Hematopoietic multipotent progenitor cell (in vitro differentiated cells): ENCODE measurements at regions not wholly inside any gene's neighbourhood (a gene's known extent, or its start where the extent isn't known, plus 50 kb on each side); places are given as distances from the start of the nearest gene placed in this dataset.

ENCODE experiments used
- DNase-seq, 3 donors: peaks; one replicate each; pipeline ENCODE4 v3.0.0-alpha.2; 2011 to 2015; ENCODE audit warnings: low read depth in 2 of 3, low spot score in 2 of 3

GRCh38 chr2:204104811-204105210, 168.2 kb downstream of the ICOS start:
- DNase-seq: no peak

- DNase-seq: peak; percentile 26 to 80 (median 65)
These were observed 171.8 kb downstream of the ICOS start for GRCh38 chr2:204108330-204108751.

DNA sequence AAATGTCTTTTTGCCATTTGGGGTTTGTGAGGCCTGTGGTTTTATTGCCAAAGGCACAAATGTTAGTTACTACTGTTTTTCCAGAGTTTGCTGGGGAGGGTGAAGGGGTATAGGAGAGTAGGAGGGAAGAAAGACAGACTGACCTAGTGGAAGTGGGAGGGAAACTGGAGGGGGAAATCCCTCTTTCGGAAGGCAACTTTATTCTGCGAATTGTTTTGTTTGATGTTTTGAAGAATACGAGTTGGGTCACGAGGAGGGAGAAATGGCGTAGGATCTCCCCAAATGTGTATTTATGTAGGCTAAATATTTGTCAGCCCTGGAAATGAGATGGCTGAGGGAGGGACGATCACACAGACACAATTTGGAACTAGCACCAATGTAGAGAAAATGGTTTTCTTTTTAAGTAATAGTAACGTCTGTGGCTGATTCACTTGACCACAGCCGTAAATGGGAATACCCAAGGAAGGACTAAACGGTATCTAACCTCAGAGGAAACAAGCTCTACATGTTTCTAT, 172.3 kb downstream of the ICOS start:
- no peak for DNase-seq

- peak in 1 of 3 donors; percentile 3 for DNase-seq
These were observed 173.1 kb downstream of the ICOS start for GRCh38 chr2:204109681-204110080.

DNA sequence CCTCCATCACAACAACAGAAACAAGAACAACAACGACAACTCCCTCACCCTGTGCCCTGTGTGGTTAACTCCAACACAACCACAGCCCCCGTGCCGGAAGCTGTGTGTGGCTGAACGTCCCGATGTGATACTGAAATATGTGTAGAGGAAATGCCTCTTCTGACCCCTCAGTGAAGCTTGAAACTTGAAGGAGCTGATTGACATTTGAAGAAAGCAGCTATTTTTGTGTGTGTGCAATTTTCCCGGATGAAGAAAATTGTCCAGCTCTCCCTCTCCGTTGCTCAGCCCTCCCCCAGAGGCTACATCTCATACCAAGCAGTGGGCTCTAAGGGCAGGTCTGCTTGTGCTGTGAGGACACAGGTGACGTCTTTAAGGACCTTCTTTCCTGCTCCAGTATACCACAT, 173.8 kb downstream of the ICOS start:
- DNase-seq: peak in 2 of 3 donors; percentile 62 to 79

DNA sequence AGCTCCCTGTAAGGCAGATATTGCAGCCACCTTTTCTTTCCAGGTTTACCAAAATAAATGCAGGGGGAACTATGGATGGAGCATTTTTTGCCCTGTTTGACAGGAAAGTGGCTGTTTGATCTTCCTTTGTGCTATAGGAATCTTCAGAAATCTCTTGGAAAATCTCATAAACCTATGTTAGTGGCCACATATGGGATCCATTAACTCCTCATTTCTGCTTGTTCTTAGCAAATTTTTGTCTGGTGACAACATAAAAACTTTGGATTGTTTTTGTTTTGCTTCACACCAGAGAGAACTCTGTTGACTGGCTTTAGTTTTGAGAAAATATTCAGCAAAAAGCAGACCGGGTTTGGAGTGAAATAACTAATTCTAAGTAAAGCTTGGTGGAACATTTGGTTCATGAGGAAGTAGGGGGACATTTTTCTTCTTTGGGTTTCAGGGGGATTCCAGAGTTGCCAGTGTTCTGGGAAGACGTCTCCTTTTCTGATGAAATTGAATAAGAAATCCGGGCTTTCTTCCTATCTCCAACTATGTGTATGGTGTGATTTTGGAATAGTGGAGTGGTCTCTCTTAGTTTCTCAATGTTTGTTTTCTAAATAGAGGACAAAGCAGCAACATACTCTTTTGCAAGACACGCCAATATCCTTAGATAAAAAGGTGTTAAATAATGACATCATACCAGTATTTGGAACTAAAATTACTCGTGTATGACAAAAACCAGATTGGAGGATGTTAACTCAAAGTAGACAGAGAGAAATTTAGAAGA, 174.4 kb downstream of the ICOS start:
- DNase-seq: no peak

GRCh38 chr2:204112084-204112770, 175.7 kb downstream of the ICOS start:
- DNase-seq: no peak

DNA sequence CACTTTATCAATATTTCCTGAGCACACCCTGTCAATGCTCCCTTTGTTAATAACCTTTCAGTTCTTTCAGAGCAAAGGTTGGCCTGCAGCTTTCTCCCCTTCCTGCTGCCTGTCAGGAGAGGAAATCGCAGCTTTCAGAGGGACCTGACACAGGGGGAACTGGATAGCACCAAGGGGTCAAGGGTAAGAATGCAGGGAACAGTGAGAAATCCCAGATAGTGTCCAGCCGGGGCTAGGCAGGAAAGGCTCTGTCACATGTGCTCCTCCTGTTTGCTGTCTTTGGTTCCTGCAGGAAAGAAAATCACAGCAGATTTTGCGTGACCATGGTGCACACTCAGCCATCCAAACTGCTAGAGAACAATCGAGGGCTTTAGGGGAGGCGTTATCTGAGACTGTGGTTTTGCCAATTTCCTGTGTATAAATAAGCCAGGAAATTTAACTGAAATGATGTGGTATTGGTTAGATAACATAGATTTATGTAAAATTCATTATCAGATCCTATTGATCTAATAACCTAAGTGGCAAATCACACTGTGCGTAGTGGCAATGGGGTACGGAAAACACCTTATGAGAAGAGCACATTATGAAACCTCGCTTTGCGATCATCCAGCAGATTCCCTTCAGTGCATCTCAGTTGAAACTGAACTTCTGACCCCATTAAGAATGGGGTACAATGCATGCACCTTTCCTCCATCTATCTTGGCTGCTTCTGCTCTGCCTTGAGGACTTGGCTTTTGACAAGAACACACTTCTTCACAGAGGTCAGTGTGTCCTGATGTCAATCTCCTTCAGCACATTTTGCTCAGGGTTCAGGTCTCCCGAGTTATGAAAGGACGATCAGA, 178.0 kb downstream of the ICOS start:
- DNase-seq: no peak

DNA sequence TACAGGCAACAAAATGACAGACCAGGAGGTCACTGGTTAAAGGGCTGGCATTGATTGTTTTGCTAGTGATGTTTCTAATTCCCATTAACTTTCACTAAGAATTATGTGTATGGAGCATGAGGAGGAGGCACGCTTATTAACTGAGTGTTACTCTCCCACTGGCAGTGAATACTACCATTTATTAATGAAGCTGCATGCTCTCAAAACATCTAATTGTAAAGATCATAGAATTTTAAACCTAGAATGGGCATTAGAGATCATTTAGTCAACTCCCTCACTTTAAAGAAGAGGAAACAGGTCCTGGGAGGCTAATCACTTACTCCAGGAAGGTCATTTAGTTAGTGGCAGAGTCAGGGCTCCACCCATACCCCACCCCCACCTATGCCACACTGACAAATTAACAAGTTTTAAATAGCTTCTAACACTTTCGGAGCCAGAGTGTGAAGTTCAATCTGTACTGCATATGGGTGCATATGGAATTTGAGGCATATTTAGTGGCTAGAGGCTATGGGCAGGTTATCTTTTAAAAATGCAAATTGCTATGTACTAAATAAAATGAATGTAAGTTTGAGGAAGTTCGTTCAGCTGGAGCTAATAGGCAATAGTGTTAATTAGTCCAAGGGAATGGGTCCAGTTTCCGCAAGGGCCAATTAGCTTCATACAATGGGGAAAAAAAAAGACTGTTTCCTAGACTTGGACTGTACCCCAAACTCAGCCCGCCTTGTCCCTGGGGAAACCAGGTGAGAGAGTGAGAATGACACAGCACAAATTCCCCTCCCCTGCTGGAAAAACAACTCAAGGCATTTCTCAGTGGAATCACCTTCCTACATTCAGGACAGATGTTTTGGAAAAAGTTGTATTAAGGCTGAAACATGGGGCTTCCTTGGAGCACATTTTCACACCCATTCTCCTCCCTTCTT, 178.8 kb downstream of the ICOS start:
- DNase-seq: no peak

GRCh38 chr2:204116159-204116792, 179.7 kb downstream of the ICOS start:
- DNase-seq: no peak

GRCh38 chr2:204122425-204122824, 185.9 kb downstream of the ICOS start:
- no peak for DNase-seq

DNA sequence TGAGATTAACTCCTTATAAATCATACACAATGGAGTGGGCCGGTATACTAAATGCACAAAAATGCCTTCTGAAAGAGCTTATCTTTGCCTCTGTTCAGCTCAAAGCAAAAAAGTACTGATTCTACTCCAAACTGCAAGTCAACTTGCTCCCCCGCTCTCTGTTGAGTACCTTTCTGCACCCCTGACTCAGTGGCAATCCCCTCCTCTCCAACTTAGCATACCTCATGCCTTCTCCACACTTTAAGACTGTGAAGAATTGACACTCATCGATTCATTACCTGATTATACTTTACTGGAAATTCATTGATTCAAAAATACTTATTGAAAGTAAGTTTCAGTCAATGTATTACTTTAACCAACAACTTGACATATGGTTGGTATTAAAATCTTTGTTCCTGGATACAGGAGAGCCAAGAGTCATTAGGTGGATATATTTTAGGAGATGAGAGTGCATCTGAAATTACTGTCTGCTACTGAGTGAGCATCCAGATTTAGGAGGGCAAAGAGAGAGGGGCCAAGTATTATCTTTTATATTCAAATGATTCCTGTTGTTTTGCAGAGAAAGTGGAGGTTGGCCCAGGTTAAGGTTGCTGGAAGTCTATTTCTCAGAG, 187.7 kb downstream of the ICOS start:
- DNase-seq: no peak

DNA sequence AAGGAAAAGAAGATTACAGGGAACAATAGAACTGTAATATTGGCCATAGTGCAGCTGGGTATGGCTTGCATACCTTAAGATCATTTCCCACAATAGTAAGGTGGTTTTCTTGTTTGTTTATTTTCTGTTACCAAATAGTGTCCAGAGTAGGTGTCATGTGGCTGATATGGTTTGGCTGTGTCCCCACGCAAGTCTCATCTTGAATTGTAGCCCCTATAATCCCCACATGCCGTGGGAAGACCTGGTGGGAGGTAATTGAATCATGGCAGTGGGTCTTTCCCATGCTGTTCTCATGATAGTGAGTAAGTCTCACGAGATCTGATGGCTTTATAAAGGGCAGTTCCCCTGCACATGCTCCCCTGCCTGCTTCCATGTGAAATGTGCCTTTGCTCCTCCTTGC, 190.1 kb downstream of the ICOS start:
- no peak for DNase-seq

DNA sequence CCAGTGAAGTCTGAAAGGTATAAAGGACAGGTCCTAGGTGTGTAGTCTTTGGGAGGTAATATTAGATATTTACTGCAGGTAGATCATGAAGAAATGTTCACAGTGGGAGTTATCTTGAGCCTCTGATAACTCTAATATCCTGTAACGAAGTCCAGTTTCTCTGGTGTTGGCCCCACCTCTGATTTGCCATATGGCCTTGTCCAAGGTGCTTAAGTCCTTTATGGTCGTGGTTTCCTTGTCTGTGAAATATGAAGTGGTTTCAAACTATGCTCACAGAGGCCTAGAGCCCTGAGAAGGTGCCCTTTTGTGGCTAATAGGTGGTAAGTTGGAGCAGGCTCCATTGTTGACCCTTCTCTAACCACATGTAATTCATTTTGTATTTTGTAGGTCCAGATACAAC, 190.7 kb downstream of the ICOS start:
- DNase-seq: peak in 1 of 3 donors; percentile 5

DNA sequence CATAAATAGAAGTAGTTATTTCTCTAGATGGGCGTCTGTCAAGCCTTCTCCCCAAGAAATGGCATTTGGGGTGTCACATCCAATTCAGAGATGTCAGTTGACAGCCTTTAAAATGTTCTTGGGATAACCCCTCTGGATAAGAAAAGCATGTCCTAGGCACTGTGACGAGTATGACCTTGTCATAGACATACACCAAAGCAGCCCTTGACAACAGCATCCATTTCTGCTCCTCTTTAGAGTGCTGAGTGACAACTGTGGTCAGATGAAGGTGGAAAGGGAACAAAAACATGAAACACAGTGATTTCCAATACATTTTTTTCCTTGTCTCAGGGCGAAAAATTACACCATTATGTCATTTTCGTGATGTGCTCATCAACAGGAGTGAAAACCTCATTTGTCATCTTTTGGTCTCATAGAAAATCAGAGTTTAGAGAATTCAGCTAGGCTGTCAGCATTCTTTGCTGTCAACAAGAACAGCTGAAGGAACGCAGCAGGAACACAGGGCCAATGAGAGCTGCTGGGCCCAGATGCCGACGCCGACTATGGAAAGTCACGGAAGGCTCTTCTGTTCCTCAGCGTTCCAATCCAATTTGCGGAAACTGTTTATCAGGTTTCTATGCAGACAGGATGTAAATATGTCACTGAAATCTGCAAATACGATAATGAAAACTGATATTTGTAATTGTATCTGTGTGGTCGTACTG, 193.2 kb downstream of the ICOS start:
- DNase-seq: no peak

DNA sequence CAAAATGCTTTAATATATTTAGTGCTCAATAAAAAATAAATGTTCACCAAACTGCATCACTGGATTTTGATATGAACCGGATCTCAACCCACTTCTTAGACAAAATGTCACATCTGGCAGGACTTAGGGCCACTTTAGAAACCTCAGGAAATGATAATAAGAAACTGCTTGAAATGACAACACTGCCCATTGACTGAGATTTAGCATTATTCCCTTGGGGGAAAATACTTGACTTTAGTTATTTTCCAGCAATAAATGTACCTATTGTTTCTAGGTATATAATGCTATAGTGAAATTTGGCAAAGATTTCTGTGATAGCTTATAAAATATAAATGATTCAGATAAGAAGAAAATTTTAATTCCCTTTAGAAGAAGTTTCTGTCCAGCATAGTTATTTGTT, 195.1 kb downstream of the ICOS start:
- DNase-seq: no peak

- no peak for DNase-seq
These were observed 196.9 kb downstream of the ICOS start for GRCh38 chr2:204133476-204133875.

DNA sequence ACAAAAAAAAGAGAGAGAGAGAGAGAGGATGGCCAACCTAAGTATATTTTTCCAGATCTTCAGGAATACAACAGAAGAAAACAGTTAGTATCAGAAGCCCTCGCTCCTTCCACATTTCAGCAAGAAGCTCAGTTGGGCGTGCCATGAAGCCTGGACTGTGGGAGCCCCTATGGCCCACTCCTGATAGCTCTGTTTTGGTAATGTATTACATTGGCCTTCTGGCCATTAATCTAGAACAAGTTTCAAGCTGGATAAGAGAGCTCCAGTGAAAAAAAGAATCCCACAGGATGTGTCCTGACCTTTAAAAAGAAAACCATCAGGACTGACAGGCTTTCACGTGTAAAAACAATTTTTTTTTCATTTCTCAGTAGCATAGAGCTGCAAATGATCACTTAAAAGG, 197.9 kb downstream of the ICOS start:
- DNase-seq: no peak

DNA sequence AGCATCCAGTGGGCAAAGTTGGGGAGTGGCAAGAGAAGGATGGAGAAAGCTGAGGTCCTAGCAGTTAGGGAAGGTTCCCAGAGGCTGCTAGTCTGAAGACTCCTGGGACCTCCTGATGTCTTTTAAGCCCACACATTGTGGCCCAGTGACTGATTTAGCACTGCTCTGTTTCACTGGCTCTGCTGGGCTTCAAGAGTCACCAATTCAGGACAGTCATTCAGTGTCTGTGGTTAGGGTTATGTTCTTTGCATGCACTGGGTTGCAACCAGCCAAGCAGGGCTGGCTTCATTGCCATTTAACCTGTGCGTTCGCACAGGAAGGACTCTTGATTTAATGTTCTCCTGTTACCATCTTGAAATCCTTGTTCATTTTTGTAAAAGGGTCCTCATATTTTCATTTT, 199.2 kb downstream of the ICOS start:
- no peak for DNase-seq
